ENCODE measurements at regions not wholly inside any gene's neighbourhood (a gene's known extent, or its start where the extent isn't known, plus 50 kb on each side); places are given as distances from the start of the nearest gene placed in this dataset.
"Not testable (repeated sequence)": the region's sequence is repeated elsewhere in the genome, so short reads cannot be mapped to it uniquely, and the experiment has no call there.

DNA sequence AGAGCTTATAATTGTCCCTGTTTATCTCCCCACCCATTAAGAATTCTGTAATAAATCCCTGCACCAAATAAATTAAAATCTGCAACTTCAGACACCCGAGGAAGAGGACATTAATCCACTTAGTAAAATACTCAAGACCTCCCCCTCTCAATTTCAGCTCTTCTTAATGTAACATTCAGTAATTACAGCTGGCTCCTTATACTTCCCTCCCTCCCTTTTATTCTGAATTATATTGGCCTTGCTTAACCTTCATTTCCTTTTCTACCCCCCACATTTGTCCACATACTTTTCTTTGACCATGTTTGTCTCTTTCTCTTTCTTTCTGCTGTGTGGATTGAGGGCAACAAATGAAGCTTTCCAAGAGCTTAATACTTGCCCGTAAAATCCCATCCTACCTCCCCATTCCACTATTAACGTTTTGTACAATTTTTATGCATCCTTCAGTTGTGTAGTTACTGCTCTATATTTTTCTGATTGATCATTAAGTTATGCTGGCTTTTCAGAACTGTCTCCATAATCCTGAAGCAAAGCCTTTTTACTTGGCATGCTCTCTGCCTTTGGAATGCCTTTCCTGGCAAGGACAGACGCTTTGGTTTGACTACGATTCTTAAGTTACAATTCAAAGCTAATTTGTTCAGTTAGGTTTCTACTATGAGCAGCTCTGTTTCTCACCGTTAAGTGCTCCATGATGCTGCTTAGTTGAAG is 580.1 kb downstream of the ZEB2 start:
- no peak for DNase-seq

DNA sequence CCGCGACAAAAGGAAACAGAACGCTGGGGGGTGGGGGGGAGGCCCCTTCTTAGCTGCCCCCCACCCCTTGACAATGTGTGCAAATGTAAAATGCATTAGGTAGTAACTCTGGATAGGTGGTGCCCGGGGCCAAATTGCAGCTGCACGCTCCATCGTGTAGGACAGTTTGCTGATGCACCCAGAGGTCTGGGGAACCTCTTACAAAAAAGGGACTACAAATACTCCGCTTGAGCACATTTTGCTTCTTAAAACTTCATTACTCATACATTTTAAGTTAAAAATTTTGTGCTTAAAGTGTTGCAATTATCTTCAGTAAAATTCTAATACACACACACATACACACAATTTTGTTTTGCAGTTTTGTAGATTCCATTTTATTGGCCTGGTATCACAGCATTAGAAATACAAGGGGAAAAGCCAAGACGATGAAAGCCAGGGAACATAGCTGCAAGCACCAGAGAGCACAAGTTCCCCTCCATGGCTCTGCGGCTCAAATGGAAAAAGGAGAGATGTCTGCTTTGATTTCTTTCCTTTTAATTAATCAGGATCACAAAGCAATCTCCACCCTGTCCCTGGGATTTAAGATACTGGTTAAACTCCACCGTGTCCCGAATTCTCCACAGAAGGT is 582.1 kb downstream of the ZEB2 start:
- no peak for DNase-seq

DNA sequence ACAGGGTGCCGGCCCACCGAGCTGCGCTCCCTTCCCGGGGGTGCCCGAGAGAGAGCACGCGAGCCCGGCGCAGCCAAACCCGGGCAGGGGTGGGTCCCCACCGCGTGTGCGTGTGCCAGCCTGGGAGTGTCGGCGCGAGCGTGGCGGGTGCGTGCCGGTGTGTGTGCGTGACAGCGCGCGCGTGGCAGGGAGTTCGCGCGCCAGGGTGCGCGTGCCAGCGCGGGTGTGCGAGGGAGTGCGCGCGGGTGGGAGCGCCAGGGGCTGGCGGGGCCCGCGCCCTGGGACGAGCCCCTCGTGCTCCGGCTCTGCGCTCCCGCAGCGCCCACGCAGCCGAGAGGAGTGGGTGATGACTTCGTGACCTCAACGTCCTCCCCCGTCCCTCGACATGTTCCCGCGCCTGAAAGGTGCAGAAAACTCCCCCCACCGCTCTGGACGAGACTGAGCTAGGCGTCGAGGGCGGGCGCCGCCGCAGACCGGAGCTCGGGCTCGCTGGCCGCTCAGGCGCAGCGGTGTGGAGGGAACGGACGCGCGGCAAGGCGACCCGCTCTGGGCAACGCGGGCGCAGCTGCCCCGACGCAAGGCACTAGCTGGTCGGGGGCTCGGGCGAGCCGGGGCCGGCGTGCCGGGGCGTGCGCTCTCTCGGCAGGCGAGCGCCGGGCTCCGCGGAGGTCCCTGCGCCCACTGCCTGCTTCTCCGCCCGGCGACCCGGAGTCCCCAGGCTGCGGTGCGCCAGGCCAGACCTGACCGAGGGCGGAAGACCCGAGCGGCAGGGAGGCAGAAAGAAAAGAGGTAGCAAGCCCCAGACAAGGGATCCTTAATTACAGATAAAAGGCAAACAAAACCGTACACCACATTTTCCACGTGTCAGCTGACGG is 582.8 kb downstream of the ZEB2 start:
- peak; percentile 16 for DNase-seq

DNA sequence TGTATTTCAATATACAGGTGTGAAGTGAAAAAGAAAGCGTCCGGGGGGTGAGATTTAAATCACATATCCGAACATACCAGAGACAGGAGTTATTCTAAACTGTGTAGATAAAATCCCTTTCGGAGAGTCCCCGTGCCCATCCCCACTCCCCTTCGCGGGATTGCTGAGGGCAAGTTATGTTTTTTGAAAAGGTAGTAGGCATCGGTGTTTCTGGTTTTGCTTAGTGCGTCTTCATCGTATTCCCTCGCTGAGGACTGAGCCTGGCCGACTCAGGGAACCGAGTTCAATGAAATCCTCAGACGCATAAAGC is 583.4 kb downstream of the ZEB2 start:
- no peak for DNase-seq

DNA sequence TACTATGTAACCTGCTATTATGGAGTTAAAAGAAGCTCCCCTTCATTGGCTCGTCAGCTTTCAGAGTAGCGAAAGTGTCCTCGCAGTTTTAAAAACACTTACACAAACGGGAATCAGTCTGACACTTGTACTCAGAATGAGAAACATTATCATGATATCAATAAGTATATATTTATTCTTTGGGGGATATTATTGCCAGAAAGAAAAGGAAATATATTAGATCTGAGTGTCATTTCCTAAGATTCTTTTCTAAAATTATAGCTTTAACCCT is 584.5 kb downstream of the ZEB2 start:
- DNase-seq: no peak

DNA sequence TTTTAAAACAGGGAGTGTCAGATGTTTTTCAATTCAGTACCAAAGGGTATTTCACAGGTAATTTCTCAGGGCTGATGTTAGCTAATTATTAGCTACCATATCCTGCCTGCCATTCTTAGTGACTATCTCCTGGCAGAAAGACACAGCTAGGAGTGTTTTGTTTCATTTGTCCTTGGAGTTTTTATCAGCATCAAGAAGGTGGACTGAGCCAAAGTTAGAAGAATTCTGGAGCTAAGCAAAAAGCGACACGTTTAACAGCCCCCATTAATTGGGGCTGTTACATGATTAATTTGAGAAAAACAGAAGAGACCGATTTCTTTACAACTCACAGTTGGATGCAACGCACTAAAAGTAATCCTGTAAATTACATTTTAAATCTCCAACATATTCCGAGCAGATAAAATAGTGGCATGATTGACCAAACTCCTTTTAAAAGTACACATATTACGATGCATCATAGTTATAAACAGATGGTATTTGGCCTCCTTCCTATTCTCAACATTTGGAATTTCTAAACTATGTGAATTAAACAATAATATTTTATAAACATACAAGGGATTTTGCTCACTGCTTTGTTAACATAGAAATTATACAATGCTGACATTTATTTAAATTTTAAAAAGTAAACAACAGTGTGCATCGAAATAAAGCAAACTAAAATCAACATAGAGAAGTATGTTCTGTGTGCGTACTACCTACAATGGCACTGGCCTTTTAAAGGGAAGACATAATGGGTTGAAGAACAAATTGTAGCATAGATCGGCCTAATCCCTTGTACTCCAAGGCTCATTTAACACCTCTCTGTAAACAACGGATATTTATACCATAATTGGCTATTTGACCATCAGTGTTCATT is 585.1 kb downstream of the ZEB2 start:
- no peak for DNase-seq

DNA sequence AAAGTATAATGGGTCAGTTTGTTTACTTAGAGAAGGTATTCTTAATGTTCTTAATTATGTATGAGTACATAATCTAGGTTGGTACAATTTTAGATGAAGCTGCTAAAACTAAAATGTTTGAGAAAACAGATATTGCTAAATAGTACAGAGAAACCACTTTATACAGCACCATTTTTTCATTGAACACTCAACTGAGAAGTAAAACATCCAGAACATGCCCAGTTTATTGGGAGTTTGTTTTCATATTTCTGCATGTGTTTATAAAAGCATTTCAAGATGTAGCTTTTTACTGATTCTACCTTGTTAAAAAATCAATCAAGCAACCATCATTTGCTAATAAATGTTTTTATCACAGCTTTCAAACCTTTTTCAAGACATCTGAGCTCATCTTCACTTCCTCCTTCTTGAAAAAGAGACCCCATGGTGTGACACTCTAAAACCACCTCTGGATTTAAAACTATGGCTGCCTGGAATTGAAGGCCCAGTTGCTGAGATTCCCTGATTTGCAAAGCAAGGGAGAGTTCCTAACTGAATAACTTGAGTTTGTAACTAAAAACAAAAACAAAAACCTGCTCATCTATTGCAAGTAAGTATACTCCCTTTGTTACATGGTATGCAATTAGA is 585.9 kb downstream of the ZEB2 start:
- DNase-seq: no peak

DNA sequence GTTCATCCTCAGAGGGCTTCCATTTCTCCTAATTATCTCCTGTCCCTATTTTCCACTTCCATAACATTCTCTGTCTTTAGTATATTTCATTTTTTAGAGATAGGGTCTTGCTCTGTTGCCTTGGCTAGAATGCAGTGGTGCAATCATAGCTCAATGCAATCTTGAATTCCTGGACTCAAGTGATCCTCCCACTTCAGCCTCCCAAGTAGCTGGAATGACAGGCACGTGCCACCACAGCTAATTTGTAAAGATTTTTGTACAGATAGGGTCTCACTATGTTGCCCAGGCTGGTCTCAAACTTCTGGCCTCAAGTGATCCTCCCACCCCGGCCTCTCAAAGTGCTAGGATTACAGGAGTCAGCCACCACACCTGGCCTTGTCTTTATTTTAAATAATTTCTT is 589.0 kb downstream of the ZEB2 start:
- no peak for DNase-seq

DNA sequence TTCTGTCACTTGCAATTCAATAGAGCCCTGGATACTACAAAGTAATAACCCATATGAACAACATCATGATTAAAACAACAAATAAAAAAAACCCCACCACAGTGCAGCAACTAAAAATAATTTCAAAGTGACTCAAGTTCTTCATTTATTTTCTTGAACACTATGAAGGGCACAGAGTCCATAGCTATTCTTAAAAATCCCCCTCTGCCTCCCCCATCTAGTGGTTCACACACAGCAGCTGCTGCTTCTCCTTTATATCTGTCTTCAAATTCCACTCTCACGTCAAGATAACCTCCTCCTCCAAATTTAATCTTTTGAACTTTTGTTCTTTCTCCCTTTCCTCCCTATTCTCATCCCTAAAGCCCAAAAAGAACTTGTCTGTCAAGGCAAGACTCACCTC is 591.3 kb downstream of the ZEB2 start:
- no peak for DNase-seq

DNA sequence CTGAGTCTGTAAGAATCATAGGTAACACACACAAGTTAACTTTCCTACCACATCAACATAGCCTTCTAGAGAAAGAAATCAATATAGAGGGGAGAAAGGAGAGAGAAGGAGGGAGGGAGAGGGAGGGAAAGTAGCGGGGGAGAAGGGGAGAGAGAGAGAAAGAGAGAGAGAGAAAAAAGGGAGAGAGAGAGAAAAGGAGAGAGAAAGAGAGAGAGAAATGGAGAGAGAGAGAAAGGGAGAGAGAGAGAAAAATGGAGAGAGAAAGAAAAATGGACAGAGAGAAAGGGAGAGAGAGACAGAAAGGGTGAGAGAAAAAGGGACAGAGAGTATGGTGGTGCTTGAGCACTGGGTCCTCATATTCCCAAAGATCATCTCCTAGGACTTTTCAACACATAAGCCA is 591.7 kb downstream of the ZEB2 start:
- no peak for DNase-seq

DNA sequence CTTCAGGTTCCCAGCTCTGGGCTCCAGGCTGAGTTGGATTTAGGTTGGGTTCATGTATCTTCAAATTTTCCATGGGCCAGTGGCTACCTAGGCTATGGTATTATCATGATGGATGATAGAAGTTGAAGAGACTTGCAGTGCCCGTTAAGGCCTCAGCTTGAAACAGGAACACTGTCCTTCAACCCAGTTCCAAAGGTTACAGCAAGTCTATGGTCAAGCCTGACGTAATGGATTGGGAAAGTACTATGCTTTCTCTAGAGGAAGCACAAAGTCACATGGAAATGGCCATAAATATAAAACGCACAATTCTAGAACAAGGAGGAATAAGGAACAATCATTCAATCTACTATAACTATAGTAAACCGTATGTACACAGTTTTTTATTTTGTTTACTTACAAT is 593.2 kb downstream of the ZEB2 start:
- no peak for DNase-seq

DNA sequence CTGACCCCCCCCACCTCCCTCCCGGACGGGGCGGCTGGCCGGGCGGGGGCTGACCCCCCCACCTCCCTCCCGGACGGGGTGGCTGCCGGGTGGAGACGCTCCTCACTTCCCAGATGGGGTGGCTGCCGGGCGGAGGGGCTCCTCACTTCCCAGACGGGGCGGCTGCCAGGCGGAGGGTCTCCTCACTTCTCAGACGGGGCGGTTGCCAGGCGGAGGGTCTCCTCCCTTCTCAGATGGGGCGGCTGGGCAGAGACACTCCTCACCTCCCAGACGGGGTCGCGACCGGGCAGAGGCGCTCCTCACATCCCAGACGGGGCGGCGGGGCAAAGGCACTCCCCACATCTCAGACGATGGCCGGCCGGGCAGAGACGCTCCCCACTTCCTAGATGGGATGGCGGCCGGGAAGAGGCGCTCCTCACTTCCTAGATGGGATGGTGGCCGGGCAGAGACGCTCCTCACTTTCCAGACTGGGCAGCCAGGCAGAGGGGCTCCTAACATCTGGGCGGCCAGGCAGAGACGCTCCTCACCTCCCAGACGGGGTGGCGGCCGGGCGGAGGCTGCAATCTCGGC is 597.6 kb downstream of the ZEB2 start:
- DNase-seq: not testable (repeated sequence)

DNA sequence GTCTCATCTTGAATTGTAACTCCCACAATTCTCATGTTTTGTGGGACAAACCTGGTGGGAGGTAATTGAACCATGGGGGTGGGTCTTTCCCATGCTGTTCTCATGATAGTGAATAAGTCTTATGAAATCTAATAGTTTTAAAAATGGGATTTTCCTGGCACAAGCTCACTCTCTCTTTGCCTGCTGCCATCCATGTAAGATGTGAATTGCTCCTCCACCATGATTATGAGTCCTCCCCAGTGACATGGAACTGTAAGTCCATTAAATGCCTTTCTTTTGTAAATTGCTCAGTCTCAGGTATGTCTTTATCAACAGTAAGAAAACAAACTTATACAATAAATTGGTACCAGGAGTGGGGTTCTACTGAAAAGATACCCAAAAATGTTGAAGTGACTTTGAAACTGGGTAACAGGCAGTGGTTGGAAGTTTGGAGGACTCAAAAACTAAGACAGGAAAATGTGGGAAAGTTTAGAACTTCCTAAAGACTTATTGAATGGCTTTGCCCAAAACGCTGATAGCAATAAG is 601.4 kb downstream of the ZEB2 start:
- DNase-seq: no peak

DNA sequence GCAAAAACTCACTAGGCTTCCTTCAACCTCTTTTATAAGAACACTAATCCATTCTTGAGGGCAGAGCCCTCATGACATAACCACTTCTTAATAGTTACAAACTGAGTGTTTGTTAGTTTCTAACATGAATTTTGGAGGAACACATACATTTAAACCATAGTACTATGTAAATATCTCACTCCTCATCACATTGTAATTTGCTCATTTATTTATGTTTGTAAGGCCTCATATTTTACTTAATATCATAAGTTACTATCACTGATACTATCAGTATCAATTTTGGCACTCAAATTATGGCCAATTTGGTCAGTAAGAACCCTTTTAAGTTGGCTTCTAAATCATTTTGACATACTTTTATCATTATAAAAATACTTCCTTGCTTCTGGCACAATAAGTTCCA is 603.1 kb downstream of the ZEB2 start:
- no peak for DNase-seq

DNA sequence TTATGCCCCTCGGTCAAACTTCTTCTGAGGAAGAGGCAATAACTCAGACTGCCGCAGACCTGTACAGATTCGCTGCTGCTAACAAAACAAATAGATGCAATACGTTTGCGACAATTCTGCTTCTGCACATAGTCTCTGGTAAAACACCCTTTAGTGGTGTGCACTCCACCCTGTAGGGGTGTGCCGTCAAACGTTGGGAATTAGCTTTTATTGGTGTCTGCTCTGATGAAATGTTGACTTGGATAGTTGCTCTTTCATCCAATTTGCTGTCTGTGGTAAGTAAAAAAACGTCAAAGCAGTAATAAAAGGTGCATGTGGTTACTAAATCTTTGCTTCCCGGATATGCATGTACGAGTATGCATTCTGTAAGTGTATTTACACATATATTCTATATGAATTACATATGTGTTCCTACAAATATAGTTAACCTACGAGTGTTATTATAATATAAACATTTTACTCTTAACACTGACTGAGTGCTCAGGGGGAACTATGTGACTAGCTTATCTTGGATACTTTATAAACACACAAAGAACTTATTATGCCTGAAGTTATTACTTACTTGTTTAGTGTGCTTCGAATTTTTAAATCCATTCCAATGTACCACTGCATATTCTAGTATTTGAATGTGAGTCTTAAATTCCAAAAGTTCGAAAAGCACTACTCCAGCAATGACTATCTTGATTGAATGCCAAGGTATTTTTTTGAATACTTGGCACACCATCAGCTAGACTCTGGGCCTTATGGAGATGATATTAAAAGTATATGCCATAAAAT is 610.2 kb downstream of the ZEB2 start:
- DNase-seq: no peak

DNA sequence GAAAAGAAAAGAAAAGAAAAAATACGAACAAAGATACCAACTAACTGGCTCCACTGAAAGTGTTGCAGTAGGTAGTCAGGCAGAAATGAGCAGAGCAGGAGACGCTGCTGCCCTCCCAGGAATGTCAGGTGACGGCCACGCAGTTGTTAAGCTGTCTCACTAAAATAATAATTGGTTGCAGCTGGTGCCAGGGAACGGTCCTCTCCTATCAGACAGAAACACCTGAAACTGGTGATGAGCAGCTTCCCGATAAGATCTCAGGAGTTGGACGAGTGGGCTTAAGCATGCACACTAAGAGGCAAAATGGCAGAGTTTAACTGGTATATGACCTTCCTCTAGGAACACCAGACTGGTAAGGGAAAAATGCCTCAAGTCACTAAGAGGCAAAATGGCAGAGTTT is 611.1 kb downstream of the ZEB2 start:
- no peak for DNase-seq

DNA sequence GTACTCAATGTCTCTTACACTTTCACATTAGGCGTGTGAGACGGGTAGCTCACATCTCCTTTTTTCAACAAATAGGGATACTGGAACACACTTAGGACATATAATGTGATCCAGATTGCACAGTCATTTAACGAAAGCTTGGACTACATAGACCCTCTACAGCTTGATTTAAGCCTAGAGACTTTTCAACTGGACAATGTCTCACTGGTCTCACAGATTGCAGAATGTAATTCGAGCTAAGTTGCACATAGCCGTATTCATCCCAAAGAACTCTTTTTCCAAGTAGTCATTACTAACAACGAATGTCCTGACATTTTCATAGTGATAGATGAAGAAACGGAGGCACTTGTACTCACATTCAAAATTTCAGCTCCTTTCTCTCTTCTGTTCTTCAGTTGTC is 612.1 kb downstream of the ZEB2 start:
- DNase-seq: no peak

DNA sequence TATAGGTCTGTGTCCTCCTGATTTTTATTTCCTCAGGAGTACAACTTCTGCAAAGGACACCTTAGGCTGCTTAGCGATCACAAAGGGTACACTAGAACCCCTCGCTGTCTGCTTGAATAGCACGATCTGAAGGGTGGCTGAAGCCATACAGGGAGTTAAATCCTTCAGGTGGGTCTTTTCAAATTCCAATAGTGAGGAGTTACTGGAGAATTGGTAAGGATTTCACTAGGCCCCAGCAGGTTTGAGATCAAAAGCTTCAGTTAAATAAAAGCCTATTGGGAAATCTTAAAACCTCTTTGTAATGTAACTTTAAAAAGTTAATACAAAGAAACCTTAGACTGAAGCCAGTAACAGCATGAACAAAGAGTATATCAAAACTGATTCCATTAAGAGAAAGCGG is 613.1 kb downstream of the ZEB2 start:
- DNase-seq: no peak

DNA sequence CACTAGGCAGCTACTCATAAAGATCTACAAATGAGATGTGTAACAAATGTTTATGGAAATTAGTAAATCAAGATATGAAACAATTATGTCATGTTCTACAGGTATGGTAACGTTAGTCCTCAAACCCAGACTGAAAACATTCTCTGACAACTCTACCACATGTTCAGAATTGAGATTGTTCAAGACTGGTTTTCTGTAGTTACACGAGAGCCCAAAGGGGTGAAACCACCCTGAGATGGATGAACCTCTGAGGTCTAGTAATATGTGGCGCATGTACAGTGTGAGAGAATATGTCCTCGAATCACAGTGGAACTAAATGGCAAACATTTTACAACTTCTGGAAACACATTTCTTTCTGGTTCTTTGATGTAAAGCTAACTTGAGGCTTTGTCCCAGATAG is 614.3 kb downstream of the ZEB2 start:
- DNase-seq: no peak

DNA sequence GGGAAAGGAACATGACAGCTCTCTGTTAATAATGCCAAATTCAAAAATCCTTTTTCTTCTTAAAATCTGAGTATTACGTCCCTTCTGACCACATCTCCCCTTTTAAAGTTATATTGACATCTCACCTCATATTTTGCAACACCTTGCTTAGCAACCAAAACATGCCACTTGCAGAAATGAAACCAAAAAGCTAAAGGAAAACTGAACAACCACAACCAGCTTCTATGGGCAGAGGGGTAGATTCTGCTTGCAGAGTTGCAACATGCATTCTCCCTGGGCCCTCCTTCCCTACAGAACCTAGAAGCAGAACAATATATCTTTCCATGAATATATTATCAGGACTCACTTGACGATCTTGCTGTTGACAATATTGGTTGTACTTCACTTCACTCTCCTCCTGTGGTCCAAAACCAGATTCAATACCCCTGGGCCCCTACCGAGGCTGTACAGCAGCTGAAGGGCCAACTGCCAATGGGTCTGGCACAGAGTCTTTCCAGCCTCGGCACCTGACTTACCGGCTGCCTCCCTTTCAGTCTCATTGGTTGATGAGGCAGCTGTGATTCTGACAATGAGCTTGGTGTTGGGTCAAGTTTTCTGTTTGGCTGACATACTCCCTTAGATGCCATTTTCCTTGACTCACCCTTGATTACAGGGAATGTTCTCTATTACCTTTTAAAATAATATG is 616.6 kb downstream of the ZEB2 start:
- DNase-seq: no peak

All from activated T-cell treated with anti-CD3 and anti-CD28 coated beads for 4 hours (primary cell).